ENCODE measurements at regions not wholly inside any gene's neighbourhood (a gene's known extent, or its start where the extent isn't known, plus 50 kb on each side); places are given as distances from the start of the nearest gene placed in this dataset.

DNA sequence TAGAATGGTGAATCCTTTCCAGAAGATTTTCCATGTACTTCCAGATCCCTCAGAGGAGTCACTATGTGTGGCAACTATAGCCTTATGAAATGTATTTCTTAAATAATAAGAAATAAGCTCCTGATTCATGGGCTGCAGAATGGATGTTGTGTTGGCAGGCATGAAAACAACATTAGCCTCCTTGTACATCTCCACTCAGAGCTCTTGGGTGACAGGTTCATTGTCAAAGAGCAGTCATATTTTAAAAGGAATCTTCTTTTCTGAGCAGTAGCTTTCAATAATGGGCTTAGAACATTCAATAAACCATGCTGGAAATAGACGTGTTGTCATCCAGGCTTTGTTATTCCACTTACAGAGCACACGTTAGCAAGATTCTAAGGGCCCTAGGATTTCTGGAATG is 96.6 kb downstream of the CDC7 start:
- TF ChIP-seq POLR2A (IDR thresholded peaks at IDR 0.05): no peak
- TF ChIP-seq, protein P1, sequence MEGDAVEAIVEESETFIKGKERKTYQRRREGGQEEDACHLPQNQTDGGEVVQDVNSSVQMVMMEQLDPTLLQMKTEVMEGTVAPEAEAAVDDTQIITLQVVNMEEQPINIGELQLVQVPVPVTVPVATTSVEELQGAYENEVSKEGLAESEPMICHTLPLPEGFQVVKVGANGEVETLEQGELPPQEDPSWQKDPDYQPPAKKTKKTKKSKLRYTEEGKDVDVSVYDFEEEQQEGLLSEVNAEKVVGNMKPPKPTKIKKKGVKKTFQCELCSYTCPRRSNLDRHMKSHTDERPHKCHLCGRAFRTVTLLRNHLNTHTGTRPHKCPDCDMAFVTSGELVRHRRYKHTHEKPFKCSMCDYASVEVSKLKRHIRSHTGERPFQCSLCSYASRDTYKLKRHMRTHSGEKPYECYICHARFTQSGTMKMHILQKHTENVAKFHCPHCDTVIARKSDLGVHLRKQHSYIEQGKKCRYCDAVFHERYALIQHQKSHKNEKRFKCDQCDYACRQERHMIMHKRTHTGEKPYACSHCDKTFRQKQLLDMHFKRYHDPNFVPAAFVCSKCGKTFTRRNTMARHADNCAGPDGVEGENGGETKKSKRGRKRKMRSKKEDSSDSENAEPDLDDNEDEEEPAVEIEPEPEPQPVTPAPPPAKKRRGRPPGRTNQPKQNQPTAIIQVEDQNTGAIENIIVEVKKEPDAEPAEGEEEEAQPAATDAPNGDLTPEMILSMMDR (IDR thresholded peaks at IDR 0.05): no peak
- H3K9me3 ChIP-seq: no peaks in the 10 kb centered on the region
- DNase-seq: no peak
- H3K27me3 ChIP-seq: no peaks in the 10 kb centered on the region
- intact Hi-C loops (cut with DNase I): no loop called here
- H3K4me3 ChIP-seq (replicated peaks in 1 of 3): no peak overlapping the region
- H3K27ac ChIP-seq: no peak overlapping the region
- H3K36me3 ChIP-seq: no peaks in the 10 kb centered on the region
- 88 to 93% methylated on average over 2 of the region's 2 CpGs for WGBS, 2 donors
- peaks cover 0 to 4% of the 10 kb centered on the region in 2 donors for H3K4me1 ChIP-seq

- Histone ChIP-seq H3K4me1 (peaks cover 12% of the 10 kb centered on the region in 2 donors), H3K9me3 (no peaks in the 10 kb centered on the region), H3K4me3 (replicated peaks in 1 of 3) (no peak overlapping the region), H3K27me3 (no peaks in the 10 kb centered on the region), H3K36me3 (no peaks in the 10 kb centered on the region), H3K27ac (no peak overlapping the region)
- no peak for TF ChIP-seq POLR2A (IDR thresholded peaks at IDR 0.05)
- DNase-seq: no peak
- 67 to 76% methylated on average over 11 of the region's 11 CpGs for WGBS, 2 donors
- intact Hi-C loops (cut with DNase I): no loop called here
Observed at GRCh38 chr1:91600431-91601337, 100.0 kb downstream of the CDC7 start.

DNA sequence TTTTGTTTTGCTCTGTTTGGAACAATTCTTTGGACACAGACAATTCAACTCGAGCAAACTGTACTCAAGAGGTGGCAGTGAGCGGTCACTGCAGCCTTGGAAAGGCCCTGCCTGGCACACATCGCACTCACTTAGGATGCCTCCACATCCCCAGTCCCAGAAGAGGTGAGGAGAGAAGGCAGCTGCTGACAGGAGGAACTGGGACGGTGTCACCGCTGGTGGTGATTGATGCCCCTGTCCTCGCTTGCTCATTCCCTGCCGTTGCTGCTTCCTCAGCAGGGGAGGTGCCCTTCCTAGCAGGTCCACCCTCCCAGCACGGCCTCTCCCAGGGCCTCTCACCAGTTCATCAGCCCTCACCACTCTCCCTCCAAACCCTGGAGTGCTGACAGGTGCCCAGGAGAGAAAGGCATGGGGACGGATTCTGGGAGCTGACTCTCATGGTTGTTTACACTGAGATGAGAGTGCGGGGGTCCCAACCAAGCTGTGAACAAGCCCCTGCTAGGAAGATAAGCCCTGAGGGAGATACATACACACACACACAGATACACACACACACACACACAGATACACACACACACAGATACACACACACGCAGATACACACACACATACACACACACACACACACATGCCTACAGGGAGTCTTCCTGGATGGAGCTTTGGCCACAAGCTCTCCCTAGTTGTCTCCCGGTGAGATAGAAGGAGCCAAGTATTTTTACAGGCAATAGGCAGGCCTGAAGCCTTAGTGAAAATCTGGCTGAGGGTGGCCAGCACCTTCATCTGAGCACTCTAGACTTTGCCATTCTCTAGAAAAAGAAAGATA is 101.1 kb downstream of the CDC7 start:
- intact Hi-C loops (cut with DNase I): no loop called here
- TF ChIP-seq POLR2A (IDR thresholded peaks at IDR 0.05): no peak
- TF ChIP-seq, protein P1 (IDR thresholded peaks at IDR 0.05): no peak
- Histone ChIP-seq H3K9me3 (no peaks in the 10 kb centered on the region), H3K4me1 (peaks cover 12% of the 10 kb centered on the region in 2 donors), H3K36me3 (no peaks in the 10 kb centered on the region), H3K4me3 (replicated peaks in 1 of 3) (no peak overlapping the region), H3K27me3 (no peaks in the 10 kb centered on the region), H3K27ac (no peak overlapping the region)
- DNase-seq: no peak
- WGBS, 2 donors: 73 to 80% methylated on average over 11 to 12 of the region's 12 CpGs

DNA sequence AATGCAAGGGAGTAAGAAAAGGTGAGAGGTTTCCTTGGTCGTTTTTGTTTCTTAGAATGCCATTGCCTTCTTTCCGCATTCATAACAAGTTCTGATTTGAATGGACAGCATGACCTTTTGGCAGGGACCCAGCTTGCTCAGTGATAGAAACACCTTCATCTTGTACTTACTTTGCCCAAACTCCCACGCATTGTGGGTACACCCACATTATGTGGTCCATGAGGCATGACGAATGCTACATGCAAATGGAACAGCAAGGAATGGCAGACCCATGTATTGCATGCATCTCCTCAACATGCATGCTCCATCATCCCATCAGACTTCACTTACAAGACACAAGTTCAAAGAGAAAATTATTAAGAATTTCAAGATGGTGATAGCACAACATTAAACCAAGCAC is 102.8 kb downstream of the CDC7 start:
- intact Hi-C loops (cut with DNase I): no loop called here
- Histone ChIP-seq H3K9me3 (no peaks in the 10 kb centered on the region), H3K36me3 (no peaks in the 10 kb centered on the region), H3K27me3 (no peaks in the 10 kb centered on the region), H3K4me1 (peaks cover 12% of the 10 kb centered on the region in 2 donors), H3K4me3 (replicated peaks in 1 of 3) (no peak overlapping the region), H3K27ac (peak overlapping the region in 2 of 3 donors; percentile 52 to 80)
- 26 to 69% methylated on average over 4 of the region's 4 CpGs for WGBS, 2 donors
- TF ChIP-seq POLR2A (IDR thresholded peaks at IDR 0.05): no peak
- TF ChIP-seq, protein P1 (IDR thresholded peaks at IDR 0.05): no peak
- DNase-seq: peak; percentile 88 to 94

- TF ChIP-seq, protein P1 (IDR thresholded peaks at IDR 0.05): no peak
- no peak for TF ChIP-seq POLR2A (IDR thresholded peaks at IDR 0.05)
- DNase-seq: no peak
- Histone ChIP-seq H3K27ac (peak overlapping the region in 1 of 3 donors; percentile 10), H3K4me3 (replicated peaks in 1 of 3) (no peak overlapping the region), H3K9me3 (no peaks in the 10 kb centered on the region), H3K36me3 (no peaks in the 10 kb centered on the region), H3K27me3 (no peaks in the 10 kb centered on the region), H3K4me1 (peaks cover 12% of the 10 kb centered on the region in 2 donors)
- intact Hi-C loops (cut with DNase I): no loop called here
- 82 to 86% methylated on average over 7 of the region's 7 CpGs for WGBS, 2 donors
Observed at GRCh38 chr1:91604632-91605031, 104.0 kb downstream of the CDC7 start.
